ENCODE measurements at regions not wholly inside any gene's neighbourhood (a gene's known extent, or its start where the extent isn't known, plus 50 kb on each side); places are given as distances from the start of the nearest gene placed in this dataset.

DNA sequence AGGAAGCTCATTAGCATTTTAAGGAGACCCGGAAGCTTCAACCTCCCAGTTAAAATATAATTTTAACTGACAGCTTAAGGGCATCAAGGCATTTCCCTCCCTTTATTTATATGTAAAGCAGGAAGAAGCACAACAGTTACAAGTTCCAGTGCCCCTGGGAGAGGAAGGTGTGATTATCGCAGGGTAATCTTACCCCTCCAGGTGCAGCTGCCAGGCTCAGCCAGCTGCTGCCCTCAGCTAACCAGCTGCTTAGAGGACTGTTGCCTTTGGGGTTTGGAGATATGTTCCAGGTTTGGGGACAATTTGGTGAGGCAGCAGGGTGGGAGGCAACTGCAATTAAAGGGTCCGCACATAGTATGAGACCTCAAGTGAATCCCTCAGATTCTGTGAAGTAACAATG, 55.3 kb upstream of the SETBP1 start:
- no peak for TF ChIP-seq ISL1 (CRISPR knock-in tag; IDR thresholded peaks at IDR 0.05)

DNA sequence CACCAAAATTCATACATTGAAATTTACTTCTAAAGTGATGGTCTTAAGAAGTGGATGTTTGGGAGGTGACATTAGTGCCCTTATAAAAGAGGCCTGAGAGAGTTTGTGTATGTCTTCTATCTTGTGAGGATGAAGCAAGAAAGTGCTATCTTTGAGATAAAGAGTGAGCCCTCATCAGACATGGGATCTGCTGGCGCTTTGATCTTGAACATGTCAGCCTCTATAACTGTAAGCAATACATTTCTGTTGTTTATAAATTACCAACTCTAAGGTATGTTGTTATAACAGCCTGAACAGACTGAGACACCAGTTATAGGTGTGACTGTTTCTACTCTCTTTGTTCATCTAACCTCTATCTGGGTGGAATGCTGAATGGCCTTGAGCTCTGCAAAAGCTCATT, 54.5 kb upstream of the SETBP1 start:
- no peak for TF ChIP-seq ZFP3 (CRISPR knock-in tag; IDR thresholded peaks at IDR 0.05)
- no peak for TF ChIP-seq GLIS3 (CRISPR knock-in tag; IDR thresholded peaks at IDR 0.05)
- TF ChIP-seq OSR1 (CRISPR knock-in tag; IDR thresholded peaks at IDR 0.05) = no peak
- no peak for ATAC-seq

More for the DNA sequence above, 55.3 kb upstream of the SETBP1 start:
- ATAC-seq = no peak

DNA sequence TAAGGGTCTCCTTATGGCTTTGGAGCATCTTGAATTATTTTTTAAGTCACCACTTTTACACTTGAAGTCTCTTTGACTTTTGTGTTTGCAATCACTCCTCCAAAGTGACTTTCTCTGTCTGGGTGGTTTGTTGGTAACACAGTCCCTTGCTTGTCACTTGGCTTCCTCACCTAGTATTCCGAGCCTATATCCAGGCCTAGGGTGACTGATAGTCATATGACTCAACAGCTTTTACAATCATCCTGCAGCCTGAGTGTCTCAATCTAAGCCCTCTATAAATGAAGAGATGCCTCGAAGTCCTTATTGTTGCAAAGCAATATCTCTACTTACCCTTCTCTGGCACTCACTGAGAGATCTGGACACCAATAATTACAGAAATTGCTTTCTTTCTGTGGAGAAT, 53.9 kb upstream of the SETBP1 start:
- ATAC-seq = no peak
- TF ChIP-seq TCF4 (CRISPR knock-in tag; IDR thresholded peaks at IDR 0.05; ENCODE audit: borderline replicate concordance) (no peak), PPARA (CRISPR knock-in tag; IDR thresholded peaks at IDR 0.05; ENCODE audit: borderline replicate concordance) (no peak), ZFP3 (CRISPR knock-in tag; IDR thresholded peaks at IDR 0.05) (no peak), BACH2 (CRISPR knock-in tag; IDR thresholded peaks at IDR 0.05; ENCODE audit: borderline replicate concordance) (no peak), ZNF70 (CRISPR knock-in tag; IDR thresholded peaks at IDR 0.05) (no peak), ESRRG (CRISPR knock-in tag; IDR thresholded peaks at IDR 0.05) (no peak), ZNF8 (CRISPR knock-in tag; IDR thresholded peaks at IDR 0.05) (no peak), GLIS3 (CRISPR knock-in tag; IDR thresholded peaks at IDR 0.05) (no peak), OSR1 (CRISPR knock-in tag; IDR thresholded peaks at IDR 0.05) (no peak), ZC3H10 (CRISPR knock-in tag; IDR thresholded peaks at IDR 0.05) (no peak), POU6F1 (CRISPR knock-in tag; IDR thresholded peaks at IDR 0.05; ENCODE audit: borderline replicate concordance, low read depth) (no peak), SNAI2 (CRISPR knock-in tag; IDR thresholded peaks at IDR 0.05) (no peak), CSRNP3 (CRISPR knock-in tag; IDR thresholded peaks at IDR 0.05) (no peak), ZFP30 (CRISPR knock-in tag; IDR thresholded peaks at IDR 0.05) (no peak), RARB (CRISPR knock-in tag; IDR thresholded peaks at IDR 0.05) (no peak), CSDC2 (CRISPR knock-in tag; IDR thresholded peaks at IDR 0.05) (no peak)
- TF ChIP-seq, protein P1, sequence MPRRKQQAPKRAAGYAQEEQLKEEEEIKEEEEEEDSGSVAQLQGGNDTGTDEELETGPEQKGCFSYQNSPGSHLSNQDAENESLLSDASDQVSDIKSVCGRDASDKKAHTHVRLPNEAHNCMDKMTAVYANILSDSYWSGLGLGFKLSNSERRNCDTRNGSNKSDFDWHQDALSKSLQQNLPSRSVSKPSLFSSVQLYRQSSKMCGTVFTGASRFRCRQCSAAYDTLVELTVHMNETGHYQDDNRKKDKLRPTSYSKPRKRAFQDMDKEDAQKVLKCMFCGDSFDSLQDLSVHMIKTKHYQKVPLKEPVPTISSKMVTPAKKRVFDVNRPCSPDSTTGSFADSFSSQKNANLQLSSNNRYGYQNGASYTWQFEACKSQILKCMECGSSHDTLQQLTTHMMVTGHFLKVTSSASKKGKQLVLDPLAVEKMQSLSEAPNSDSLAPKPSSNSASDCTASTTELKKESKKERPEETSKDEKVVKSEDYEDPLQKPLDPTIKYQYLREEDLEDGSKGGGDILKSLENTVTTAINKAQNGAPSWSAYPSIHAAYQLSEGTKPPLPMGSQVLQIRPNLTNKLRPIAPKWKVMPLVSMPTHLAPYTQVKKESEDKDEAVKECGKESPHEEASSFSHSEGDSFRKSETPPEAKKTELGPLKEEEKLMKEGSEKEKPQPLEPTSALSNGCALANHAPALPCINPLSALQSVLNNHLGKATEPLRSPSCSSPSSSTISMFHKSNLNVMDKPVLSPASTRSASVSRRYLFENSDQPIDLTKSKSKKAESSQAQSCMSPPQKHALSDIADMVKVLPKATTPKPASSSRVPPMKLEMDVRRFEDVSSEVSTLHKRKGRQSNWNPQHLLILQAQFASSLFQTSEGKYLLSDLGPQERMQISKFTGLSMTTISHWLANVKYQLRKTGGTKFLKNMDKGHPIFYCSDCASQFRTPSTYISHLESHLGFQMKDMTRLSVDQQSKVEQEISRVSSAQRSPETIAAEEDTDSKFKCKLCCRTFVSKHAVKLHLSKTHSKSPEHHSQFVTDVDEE (CRISPR knock-in tag; IDR thresholded peaks at IDR 0.05) = no peak

- ATAC-seq = peak; percentile 32; the same call in 1 of the 3 replicates
- TF ChIP-seq SNAI2 (CRISPR knock-in tag; IDR thresholded peaks at IDR 0.05) (no peak), ARNTL (CRISPR knock-in tag; IDR thresholded peaks at IDR 0.05; ENCODE audit: borderline replicate concordance, low read depth) (no peak), GLIS3 (CRISPR knock-in tag; IDR thresholded peaks at IDR 0.05) (no peak), POU6F1 (CRISPR knock-in tag; IDR thresholded peaks at IDR 0.05; ENCODE audit: borderline replicate concordance, low read depth) (no peak), TOX (CRISPR knock-in tag; IDR thresholded peaks at IDR 0.05; ENCODE audit: borderline replicate concordance) (no peak), RARB (CRISPR knock-in tag; IDR thresholded peaks at IDR 0.05) (no peak), ZNF565 (CRISPR knock-in tag; conservative IDR thresholded peaks at IDR 0.05; ENCODE audit: low read depth) (no peak), ZNF70 (CRISPR knock-in tag; IDR thresholded peaks at IDR 0.05) (no peak), CSRNP3 (CRISPR knock-in tag; IDR thresholded peaks at IDR 0.05) (no peak)
Measured at GRCh38 chr18:44627280-44627679, 53.4 kb upstream of the SETBP1 start.

All from SK-N-SH treated with all-trans-retinoic acid at 6 μM for 48 hours (cell line).